Left ventricle myocardium inferior (tissue), 1 donor: ENCODE measurements at regions not wholly inside any gene's neighbourhood (a gene's known extent, or its start where the extent isn't known, plus 50 kb on each side); places are given as distances from the start of the nearest gene placed in this dataset.

Experiments
- DNase-seq: peaks from one replicate; pipeline ENCODE4 v3.0.0-alpha.2; 2020
- H3K27ac ChIP-seq: fragments of 200-600 bp; replicated peaks from 2 replicates; pipeline ENCODE4 v1.8.0; 2021
- H3K27me3 ChIP-seq: fragments of 200-600 bp; 2 replicates; pipeline ENCODE4 v1.8.0; 2021; ENCODE audit warnings: low read depth
- H3K36me3 ChIP-seq: fragments of 200-600 bp; 2 replicates; pipeline ENCODE4 v1.8.0; 2021
- H3K4me1 ChIP-seq: fragments of 200-600 bp; 2 replicates; pipeline ENCODE4 v1.8.0; 2021
- H3K4me3 ChIP-seq: fragments of 200-600 bp; 2 replicates; pipeline ENCODE4 v1.8.0; 2021; ENCODE audit warnings: mild to moderate bottlenecking, moderate library complexity
- H3K9me3 ChIP-seq: fragments of 200-600 bp; replicated peaks from 2 replicates; pipeline ENCODE4 v1.8.0; 2021
- intact Hi-C: fragments of 100-400 bp; cut with micrococcal nuclease; formaldehyde crosslinking; loops from one replicate; pipeline ENCODE4 v1.11.0; 2022
- TF ChIP-seq, protein P1 (sequence below): fragments of 200-600 bp; IDR thresholded peaks from 2 replicates; pipeline ENCODE4 v1.8.0; 2021; ENCODE audit warnings: antibody characterized with exemption, mild to moderate bottlenecking, borderline replicate concordance
- donor health status: DM: no; HTN: yes; CAD: no; lungs with severe emphysema.

DNA sequence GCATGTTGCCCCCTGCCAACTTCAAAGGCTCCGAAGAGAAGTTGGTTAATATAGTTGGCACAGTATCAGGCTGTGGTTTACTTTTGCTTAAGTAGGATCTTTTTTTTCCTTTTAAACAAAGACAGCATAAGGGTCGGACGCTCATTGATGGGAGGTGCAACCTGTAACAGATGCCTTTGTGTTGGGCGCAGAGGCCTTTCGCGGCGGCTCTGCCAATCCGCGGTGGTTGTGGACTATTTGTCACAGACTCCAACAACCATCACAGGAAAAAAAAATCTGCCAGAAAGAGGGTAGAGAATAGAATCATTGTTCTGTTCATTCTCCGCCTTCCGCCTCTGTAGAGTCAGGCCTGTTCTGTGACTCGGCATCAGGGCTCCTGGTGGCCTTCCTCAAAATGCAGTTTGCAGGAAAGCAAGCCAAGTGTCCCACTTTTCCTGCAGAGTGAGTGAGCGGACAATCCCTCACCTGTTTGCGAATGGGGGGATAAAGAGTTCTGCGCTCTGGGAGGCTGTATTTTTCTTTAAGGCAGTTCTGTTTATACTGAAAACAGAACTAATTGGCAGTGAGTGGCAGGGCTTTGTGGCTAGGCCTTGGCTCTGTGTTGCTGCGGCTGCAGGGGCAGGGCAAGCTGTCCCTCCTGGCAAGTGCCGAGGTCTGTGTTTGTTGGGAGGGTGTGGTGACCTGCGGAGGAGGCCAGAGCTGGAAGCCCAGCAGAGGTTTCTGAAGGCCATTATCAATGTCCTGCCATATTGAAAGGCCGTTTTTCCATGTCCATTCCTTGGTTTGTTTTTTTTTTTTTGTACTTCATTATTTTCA lies 83.0 kb upstream of the PIWIL1 start:
- intact Hi-C loops, result no loop called here
- Histone ChIP-seq H3K9me3 (no peaks in the 10 kb centered on the region), H3K27ac (no peak overlapping the region), H3K27me3 (peaks cover 5% of the 10 kb centered on the region), H3K4me3 (no peak overlapping the region), H3K4me1 (no peaks in the 10 kb centered on the region), H3K36me3 (no peaks in the 10 kb centered on the region)
- DNase-seq, result no peak
- TF ChIP-seq, protein P1, sequence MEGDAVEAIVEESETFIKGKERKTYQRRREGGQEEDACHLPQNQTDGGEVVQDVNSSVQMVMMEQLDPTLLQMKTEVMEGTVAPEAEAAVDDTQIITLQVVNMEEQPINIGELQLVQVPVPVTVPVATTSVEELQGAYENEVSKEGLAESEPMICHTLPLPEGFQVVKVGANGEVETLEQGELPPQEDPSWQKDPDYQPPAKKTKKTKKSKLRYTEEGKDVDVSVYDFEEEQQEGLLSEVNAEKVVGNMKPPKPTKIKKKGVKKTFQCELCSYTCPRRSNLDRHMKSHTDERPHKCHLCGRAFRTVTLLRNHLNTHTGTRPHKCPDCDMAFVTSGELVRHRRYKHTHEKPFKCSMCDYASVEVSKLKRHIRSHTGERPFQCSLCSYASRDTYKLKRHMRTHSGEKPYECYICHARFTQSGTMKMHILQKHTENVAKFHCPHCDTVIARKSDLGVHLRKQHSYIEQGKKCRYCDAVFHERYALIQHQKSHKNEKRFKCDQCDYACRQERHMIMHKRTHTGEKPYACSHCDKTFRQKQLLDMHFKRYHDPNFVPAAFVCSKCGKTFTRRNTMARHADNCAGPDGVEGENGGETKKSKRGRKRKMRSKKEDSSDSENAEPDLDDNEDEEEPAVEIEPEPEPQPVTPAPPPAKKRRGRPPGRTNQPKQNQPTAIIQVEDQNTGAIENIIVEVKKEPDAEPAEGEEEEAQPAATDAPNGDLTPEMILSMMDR, result no peak

DNA sequence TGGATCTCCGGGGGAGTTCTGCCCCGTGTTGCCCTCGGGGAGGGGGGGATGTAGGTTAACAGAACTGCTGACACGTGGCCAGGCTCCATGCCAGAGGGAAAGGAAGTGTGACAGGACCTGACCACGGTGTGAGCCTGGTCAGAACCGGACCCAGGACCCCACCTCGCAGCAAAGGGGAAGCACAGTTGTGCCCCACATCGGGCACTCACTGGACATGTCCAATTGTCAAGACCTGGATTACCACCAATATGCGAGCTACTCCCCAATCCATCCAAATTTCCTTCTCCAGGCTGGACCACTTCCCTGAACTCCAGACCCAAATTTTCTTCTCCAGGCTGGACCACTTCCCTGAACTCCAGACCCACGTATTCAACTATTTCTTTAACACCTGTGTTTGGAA lies 78.8 kb upstream of the PIWIL1 start:
- intact Hi-C loops, result no loop called here
- no peak for DNase-seq
- Histone ChIP-seq H3K36me3 (no peaks in the 10 kb centered on the region), H3K4me1 (no peaks in the 10 kb centered on the region), H3K27me3 (peaks cover 13% of the 10 kb centered on the region), H3K4me3 (no peak overlapping the region), H3K9me3 (no peaks in the 10 kb centered on the region), H3K27ac (no peak overlapping the region)
- TF ChIP-seq, protein P1, result no peak

DNA sequence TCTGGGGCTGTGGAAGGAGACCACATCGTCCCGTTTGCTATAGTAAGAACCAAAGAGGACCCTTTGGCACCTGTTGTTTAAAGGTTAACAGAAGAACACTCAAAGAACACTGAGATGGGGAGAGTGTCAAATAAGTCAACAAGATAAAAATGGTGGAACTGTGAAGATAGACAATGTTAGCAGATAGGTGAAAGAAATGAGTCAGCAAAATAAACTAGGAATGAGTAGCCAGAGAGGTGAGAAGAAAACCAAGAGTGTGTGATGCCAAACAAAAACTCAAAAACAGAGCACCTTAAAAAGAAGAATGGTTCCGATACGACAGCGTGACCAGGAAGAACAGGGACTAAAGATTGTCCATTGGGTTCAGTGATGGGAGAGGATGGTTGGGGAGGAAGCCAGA lies 74.7 kb upstream of the PIWIL1 start:
- no peak for DNase-seq
- TF ChIP-seq, protein P1, result no peak
- H3K4me3 ChIP-seq, result no peak overlapping the region
- H3K9me3 ChIP-seq, result no peaks in the 10 kb centered on the region
- no peak overlapping the region for H3K27ac ChIP-seq
- peaks cover 26% of the 10 kb centered on the region for H3K27me3 ChIP-seq
- intact Hi-C loops, result no loop called here
- H3K36me3 ChIP-seq, result no peaks in the 10 kb centered on the region
- H3K4me1 ChIP-seq, result no peaks in the 10 kb centered on the region

DNA sequence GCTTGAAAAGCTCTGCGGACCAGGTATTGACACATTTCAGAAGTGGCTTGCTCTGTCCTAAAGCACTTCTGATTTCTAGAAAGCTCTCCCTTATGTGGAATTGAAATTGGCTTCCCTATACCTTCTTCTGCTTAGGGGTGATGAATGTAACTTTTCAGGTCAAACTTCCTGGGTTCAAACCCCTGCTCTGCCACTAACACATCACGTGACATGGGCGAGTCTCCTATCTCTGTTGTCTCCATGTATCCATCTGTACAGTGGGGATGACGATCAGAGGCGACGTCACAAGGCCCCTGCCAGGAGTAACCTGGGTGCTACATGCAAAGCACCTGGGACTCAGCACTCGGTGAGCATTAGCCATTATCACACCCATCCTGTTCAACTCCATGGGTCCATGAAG lies 73.7 kb upstream of the PIWIL1 start:
- H3K27ac ChIP-seq, result no peak overlapping the region
- intact Hi-C loops, result no loop called here
- no peak overlapping the region for H3K4me3 ChIP-seq
- no peaks in the 10 kb centered on the region for H3K4me1 ChIP-seq
- no peak for DNase-seq
- peaks cover 32% of the 10 kb centered on the region for H3K27me3 ChIP-seq
- TF ChIP-seq, protein P1, result no peak
- no peaks in the 10 kb centered on the region for H3K36me3 ChIP-seq
- no peaks in the 10 kb centered on the region for H3K9me3 ChIP-seq

DNA sequence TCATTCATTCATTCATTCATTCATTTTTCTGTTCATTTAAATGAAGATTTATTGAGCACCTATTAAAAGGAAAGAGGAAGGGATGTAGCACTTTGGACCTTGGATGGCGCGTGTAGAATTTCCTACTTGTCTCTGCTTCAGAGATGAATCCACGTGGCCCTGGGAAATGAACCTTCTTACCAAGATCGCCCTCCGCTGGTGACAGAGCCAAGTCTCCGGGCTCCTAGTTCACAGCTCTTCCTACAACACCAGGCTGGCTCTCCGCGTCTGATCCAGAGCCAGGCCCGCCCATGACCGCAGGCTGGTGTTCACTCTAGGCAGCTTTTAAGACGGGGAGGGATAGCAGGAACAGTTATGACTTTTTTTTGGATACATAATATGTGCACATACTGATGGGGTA lies 70.9 kb upstream of the PIWIL1 start:
- H3K9me3 ChIP-seq, result no peaks in the 10 kb centered on the region
- TF ChIP-seq, protein P1, result no peak
- H3K27ac ChIP-seq, result no peak overlapping the region
- H3K36me3 ChIP-seq, result no peaks in the 10 kb centered on the region
- intact Hi-C loops, result no loop called here
- DNase-seq, result no peak
- no peak overlapping the region for H3K4me3 ChIP-seq
- no peaks in the 10 kb centered on the region for H3K4me1 ChIP-seq
- peaks cover 34% of the 10 kb centered on the region for H3K27me3 ChIP-seq
